ENCODE measurements at regions not wholly inside any gene's neighbourhood (a gene's known extent, or its start where the extent isn't known, plus 50 kb on each side); places are given as distances from the start of the nearest gene placed in this dataset.

DNA sequence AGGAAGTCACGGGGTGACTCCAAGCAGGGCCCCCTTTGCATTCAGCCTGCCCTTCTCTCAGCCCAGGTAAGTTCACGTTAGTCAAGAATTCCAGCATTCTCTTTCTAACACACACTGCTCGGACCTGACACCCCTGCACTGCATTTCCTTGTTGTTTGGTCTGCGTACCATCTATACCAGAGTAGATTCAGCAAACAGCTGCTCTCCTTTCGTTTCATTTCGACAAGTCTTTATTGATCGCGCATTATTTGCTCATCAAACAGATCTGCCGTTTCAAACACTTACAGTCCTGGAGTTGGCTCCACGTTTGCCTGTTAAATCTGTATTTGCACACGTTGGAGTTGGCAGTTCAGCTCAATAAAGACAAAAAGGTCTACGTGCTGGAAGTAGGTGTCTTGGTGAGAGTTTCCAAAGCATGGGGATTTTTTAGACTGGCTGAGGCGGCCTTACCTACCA, 495.1 kb downstream of the RPS24 start:
- DNase-seq = no peak

- no peak for DNase-seq
Measured at GRCh38 chr10:78529262-78529661, 495.6 kb downstream of the RPS24 start.

- no peak for DNase-seq
Measured at GRCh38 chr10:78531088-78531487, 497.4 kb downstream of the RPS24 start.

DNA sequence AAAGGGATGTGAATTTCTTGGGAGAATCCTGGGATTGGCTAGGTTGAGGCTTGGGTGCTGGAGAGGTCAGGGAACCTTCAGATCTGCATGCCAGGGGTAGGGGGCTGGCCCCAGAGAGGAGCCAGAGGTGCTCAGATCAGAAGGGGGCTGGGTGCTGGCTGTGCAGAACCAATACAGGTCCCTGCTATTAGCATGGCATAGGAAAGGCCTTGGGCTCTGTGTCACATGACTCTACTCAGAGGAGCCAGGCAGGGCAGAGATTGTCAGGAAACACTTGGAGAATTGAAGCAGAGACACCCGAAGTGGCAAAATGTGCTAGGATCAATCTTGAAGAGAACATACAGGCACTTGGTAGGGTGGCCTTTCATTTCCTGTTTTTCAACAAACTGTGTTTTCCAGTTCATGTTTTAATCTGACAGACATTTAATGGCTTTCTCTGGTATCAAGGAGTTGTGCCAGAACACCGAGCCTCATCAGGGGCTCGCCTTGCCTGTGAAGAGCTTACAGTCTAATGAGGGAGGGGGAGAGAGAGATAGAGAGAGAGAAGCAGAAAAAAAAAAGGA, 498.9 kb downstream of the RPS24 start:
- no peak for DNase-seq

- DNase-seq = no peak
Measured at GRCh38 chr10:78533098-78533497, 499.4 kb downstream of the RPS24 start.

DNA sequence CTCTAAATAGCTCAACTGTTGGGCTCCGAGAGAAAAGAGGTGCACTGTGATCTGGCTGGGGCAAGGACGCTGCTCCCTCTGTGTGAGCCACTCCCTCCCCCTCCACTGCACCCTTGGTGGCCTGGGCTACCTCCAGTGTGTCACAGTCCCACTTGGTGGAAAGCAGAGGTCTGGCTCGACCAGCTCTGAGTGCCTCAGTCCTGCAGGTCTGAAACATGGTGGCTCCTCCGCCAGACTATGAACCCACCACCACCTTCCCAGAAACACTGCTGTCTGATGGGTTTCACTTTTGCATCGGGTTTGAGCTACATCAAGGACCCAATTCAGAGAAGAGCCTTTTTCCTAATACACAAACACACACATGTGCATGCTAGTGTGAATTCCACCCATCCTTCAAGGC, 500.1 kb downstream of the RPS24 start:
- DNase-seq = no peak

GRCh38 chr10:78535716-78536218, 502.1 kb downstream of the RPS24 start:
- no peak for DNase-seq

DNA sequence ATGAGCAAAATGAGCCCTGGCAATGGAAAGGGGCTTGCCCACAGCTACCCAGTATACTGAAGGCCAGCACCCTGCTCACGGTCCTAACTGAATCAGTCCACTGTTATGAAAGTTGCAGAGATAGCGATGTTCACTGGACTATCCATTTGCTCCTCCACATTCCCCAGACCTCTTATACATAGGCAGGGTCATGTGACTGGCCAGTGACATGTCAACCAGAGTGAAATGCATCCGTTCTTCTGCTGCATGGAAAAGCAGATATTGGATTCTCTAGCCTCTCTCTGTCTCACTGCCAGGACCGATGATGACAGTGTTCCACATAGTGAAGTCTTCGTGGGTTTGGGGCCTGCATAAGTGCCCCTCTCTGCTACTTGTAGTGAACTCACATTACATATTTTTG, 503.4 kb downstream of the RPS24 start:
- DNase-seq = no peak

DNA sequence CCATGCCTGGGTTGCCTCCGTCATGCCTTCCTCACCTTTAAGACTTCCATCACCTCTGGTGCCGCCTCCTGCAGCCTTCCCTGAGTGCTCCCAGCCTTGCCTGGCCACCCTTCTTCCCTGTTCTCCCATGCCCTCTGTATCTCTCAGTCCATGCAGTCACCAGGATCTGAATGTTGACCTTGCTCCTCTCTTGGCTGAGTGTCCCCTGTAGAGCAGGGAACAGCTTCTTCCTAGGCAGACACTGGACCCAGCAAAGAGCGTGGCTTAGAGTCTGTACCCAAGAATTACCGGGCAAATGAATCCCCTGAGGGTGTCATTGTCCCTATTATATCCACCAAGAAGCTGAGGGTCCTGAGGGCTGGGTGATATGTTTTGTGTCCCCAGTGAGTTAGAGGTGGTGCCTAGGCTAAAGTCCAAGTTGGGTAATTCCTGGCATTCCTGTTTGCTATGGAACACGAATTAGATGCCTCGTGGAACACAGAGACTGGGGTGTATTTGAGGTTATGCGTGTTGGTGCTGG, 505.6 kb downstream of the RPS24 start:
- no peak for DNase-seq

- DNase-seq = no peak
Measured at GRCh38 chr10:78540355-78541076, 506.9 kb downstream of the RPS24 start.

DNA sequence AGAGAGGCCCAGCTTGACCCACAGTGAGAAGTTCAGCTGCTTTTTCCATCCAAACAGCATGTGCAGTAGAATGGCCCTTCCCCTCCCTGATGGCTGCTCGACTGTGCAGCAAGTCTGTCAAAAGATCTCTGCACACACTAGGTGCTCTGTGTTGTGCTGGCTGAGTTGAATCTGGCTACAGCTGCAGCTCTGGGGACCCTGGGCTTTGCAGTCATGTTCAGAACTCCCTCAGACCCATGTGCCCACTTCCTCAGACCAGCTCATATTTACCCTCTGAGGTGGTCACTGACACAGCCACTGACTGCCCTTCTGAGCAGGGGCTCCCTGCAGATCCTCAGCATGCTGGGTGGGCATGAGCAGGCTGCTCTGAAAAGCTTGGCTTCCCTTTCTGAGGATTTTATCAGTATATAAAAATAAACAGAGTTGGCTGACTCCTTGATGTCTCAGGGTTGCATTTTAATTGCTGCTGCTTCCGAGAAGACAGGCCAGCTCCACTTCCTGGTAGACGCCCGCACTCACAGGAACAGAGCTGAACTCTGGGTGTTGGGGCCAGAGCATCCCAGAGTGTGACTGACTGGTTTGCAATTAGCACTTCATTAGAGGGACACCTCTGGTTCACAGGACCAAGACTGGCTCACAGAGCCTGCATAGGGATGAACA, 507.9 kb downstream of the RPS24 start:
- DNase-seq = no peak

GRCh38 chr10:78542141-78542489, 508.5 kb downstream of the RPS24 start:
- DNase-seq = no peak

DNA sequence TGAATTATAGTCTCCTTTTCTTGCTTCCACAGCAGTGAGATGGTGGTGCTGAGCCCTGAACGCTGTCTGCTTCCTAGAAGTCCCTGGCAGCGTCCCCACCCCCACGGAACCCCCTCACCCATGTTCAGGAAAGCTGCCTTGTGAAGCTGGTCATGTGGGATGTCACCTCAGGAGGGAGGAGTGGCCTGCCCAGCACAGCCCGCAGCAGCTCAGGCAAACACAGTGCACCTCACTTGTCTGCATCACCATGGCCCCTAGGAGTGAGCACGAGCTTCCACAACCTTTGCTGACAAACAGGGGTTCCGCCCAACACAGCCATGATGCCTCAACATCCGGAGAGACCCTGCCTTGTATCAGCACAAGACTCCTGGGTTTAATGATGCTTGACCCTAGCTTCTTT, 508.9 kb downstream of the RPS24 start:
- no peak for DNase-seq

GRCh38 chr10:78543031-78543748, 509.5 kb downstream of the RPS24 start:
- DNase-seq = no peak

DNA sequence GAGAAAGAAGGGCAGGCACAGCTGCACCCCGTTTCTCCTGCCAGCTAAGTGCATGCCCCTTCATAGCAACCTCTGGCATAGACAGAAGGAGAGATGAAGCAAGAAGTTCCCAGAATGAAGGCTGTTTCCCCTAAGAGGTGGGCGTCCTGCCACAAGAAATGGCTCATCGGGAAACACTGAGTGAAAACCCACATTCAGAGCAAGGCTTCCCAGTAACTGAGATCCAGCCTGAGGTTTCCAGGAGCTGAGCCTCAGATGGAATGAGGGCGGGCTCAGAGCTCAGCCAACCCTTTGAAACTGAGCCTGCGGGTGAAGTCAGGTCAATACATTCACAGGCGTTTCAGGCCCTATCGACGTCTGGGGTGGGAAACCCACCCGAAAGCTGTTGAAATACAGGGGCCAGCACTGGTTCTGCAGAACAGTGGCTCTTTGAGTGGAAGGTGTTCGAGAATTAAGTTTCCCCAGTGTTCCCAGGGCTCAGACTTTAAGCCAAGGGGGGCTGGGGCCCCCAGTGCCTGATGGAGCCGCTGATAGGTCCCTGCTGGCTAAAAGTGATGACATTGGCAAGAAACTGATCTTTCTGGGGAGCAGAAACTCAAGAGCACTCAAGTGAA, 510.2 kb downstream of the RPS24 start:
- DNase-seq = no peak

- DNase-seq = no peak
Measured at GRCh38 chr10:78544423-78545090, 510.9 kb downstream of the RPS24 start.

DNA sequence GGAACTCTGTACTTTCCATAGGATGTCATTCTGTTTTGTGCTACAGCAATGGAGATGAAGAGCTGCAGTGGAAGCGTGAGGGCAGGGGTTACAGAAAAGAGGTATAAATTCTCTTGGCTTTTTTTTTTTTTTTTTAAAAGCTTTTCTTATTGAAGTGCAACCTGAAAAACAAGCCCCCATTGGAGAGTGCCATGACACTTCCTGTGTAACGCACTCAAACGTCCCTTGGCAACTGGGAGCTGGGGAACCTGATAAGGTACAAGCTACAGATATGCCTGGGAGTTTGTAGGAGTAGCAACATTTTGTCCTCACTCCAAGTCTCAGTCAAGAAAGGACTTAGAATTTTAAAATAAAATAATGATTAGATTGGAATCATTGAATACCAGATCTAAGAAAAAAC, 512.1 kb downstream of the RPS24 start:
- no peak for DNase-seq

GRCh38 chr10:78547397-78547796, 513.7 kb downstream of the RPS24 start:
- no peak for DNase-seq

DNA sequence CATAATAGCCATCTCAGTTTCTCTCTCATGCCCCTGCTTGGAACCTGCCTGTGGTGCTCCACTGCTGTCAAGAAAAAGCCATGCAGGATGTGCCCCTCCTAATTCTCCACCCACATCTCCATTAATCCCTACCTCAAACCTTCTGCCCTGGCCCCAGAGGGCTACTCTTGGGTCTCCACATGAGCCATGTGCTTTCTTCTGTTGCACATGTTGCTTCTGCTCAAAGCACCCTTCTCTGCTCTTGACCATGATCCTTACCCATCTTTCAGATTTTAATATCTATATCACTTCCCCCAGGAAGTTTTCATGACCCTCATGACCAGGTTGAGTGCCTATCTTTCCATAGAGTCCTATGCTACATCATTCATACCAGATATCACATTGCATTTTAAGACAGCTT, 514.2 kb downstream of the RPS24 start:
- no peak for DNase-seq

GRCh38 chr10:78548369-78548768, 514.7 kb downstream of the RPS24 start:
- no peak for DNase-seq

DNA sequence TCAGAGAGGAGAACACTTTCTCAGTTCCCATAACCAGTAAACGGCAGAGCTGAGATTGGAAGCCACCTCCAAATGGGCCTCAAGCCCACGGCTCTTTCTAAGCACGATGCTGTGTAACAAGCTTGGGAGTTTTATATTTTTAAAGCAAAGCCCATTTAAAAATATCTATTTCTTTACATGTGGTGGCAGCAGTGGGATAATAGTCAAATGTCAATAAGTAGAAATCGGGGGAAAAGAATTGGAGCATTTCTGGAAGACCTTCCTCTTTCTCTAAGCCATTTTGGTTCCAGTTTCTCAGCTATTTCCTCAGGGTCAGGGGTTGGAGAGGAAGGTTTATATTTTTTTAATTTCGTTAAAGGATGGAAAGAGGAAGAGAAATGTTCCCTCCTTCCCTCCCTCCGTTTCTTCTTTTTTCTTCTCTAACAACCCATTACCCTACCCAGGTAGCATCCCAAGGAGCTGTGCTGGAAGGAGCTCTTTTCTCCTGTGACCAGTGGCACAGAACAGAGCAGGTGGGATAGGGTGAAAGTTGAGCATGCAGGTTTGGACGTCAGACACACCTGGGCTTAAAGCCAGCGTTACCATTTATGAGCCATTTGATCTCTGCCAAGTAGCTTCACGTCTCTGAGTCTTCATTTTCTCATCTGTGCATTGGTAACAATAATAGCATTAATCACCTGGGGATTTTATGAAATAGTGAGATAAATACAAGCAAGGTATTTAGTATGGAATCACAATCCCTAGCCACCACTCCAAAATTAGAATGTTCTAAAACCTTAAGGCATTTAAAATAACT, 515.7 kb downstream of the RPS24 start:
- DNase-seq = no peak

Data from CD4-positive, alpha-beta T cell treated with Interferon alpha-2 for 1 hour (primary cell).